Kidney (tissue), 13 donors: ENCODE measurements at regions not wholly inside any gene's neighbourhood (a gene's known extent, or its start where the extent isn't known, plus 50 kb on each side); places are given as distances from the start of the nearest gene placed in this dataset.

Source experiments
- DNase-seq, 5 donors: peaks; one replicate each; pipeline ENCODE4 v3.0.0-alpha.2; 2013 to 2020
- FAIRE-seq: peaks from 2 replicates; lab custom pipeline; 2012; peaks lifted over from hg19 to GRCh38; lab: Jason Lieb, UNC
- H3K27ac ChIP-seq, 2 donors: one replicate each; pipeline ENCODE4 v1.7.0; 2013; ENCODE audit warnings: low read depth in 2 of 2, low read length in 2 of 2, inconsistent platforms in 1 of 2
- H3K27me3 ChIP-seq: one replicate; pipeline ENCODE4 v1.7.1; 2013; ENCODE audit warnings: low read length, inconsistent platforms; ENCODE audit not compliant: control insufficient read depth, insufficient read depth
- H3K36me3 ChIP-seq, 3 donors: one replicate each; pipeline versions ENCODE4 v1.7.0 to v1.7.1; 2013; ENCODE audit warnings: low read length in 3 of 3, control low read depth in 1 of 3, inconsistent platforms in 1 of 3; ENCODE audit not compliant: insufficient read depth in 3 of 3, control insufficient read depth in 2 of 3
- H3K4me1 ChIP-seq, 3 donors: one replicate each; pipeline versions ENCODE4 v1.7.0 to v1.7.1; 2013; ENCODE audit warnings: low read length in 3 of 3, inconsistent platforms in 1 of 3, low read depth in 1 of 3; ENCODE audit not compliant: control insufficient read depth in 2 of 3, insufficient read depth in 2 of 3
- H3K4me3 ChIP-seq, 3 donors: one replicate each; pipeline versions ENCODE4 v1.7.0 to v1.8.1; 2013; ENCODE audit warnings: low read length in 3 of 3, control low read depth in 1 of 3, inconsistent platforms in 1 of 3
- H3K9ac ChIP-seq, 3 donors: one replicate each; pipeline versions ENCODE4 v1.7.0 to v1.7.1; 2013; ENCODE audit warnings: low read length in 3 of 3, control low read depth in 1 of 3, inconsistent platforms in 1 of 3
- H3K9me3 ChIP-seq, 3 donors: one replicate each; pipeline versions ENCODE4 v1.7.0 to v1.7.1; 2013; ENCODE audit warnings: low read length in 3 of 3, control low read depth in 1 of 3, inconsistent platforms in 1 of 3; ENCODE audit not compliant: control insufficient read depth in 2 of 3, insufficient read depth in 1 of 3
- intact Hi-C: fragments of 100-400 bp; cut with DNase I; formaldehyde crosslinking; loops from one replicate; pipeline ENCODE4 v1.11.1; 2022
- TF ChIP-seq, protein P1 (sequence below): IDR thresholded peaks from 3 replicates; pipeline ENCODE4 v1.5.1; 2012; ENCODE audit warnings: mild to moderate bottlenecking, moderate library complexity, borderline replicate concordance; ENCODE audit not compliant: insufficient read depth; ENCODE audit errors: extremely low read depth
- donor health status: control.
- donor health status: control.
- donor health status: control.
- donor health status: control.
- donor health status: control.
- donor health status: DM: yes; HTN: yes; CAD: no.
- donor health status: Normal renal cell carcinoma (clear cell type).

DNA sequence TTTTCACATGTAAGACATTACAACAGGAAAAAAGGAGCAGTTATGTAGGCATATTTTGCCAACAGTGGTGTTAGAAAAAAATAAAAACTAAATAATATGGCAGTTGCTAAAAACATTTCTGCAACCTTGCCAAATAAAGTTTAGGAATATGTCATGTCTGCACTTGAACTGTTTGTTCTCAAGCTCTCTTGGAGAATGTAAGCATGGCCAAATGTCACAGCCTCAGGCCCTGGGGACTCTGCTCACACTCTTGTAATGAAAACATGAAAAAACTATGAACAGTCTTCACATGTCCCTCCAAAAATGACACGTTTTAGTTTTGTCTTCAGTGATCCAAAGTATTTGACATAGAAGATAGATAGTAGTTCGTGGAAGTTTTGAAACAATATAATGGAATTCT is 753.3 kb downstream of the LTN1 start:
- TF ChIP-seq, protein P1, sequence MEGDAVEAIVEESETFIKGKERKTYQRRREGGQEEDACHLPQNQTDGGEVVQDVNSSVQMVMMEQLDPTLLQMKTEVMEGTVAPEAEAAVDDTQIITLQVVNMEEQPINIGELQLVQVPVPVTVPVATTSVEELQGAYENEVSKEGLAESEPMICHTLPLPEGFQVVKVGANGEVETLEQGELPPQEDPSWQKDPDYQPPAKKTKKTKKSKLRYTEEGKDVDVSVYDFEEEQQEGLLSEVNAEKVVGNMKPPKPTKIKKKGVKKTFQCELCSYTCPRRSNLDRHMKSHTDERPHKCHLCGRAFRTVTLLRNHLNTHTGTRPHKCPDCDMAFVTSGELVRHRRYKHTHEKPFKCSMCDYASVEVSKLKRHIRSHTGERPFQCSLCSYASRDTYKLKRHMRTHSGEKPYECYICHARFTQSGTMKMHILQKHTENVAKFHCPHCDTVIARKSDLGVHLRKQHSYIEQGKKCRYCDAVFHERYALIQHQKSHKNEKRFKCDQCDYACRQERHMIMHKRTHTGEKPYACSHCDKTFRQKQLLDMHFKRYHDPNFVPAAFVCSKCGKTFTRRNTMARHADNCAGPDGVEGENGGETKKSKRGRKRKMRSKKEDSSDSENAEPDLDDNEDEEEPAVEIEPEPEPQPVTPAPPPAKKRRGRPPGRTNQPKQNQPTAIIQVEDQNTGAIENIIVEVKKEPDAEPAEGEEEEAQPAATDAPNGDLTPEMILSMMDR = no peak
- Histone ChIP-seq H3K4me1 (peaks cover 0 to 2% (median 2%) of the 10 kb centered on the region in 3 donors), H3K36me3 (no peaks in the 10 kb centered on the region), H3K27me3 (no peaks in the 10 kb centered on the region), H3K9me3 (no peaks in the 10 kb centered on the region), H3K27ac (no peak overlapping the region), H3K4me3 (no peak overlapping the region), H3K9ac (no peak overlapping the region)
- no peak for FAIRE-seq
- DNase-seq = peak in 1 of 5 donors; percentile 69
- intact Hi-C loops = no loop called here

- H3K9ac ChIP-seq = no peak overlapping the region
- no peaks in the 10 kb centered on the region for H3K27me3 ChIP-seq
- FAIRE-seq = no peak
- peaks cover 0 to 2% (median 2%) of the 10 kb centered on the region in 3 donors for H3K4me1 ChIP-seq
- no peaks in the 10 kb centered on the region for H3K36me3 ChIP-seq
- intact Hi-C loops = no loop called here
- H3K4me3 ChIP-seq = no peak overlapping the region
- no peak for DNase-seq
- H3K9me3 ChIP-seq = no peaks in the 10 kb centered on the region
- TF ChIP-seq, protein P1 = no peak
- no peak overlapping the region for H3K27ac ChIP-seq
Observed at GRCh38 chr21:28237661-28238060, 755.0 kb downstream of the LTN1 start.

- Histone ChIP-seq H3K4me3 (no peak overlapping the region), H3K9ac (no peak overlapping the region), H3K36me3 (no peaks in the 10 kb centered on the region), H3K4me1 (peaks cover 0 to 2% (median 2%) of the 10 kb centered on the region in 3 donors), H3K27me3 (no peaks in the 10 kb centered on the region), H3K27ac (no peak overlapping the region), H3K9me3 (no peaks in the 10 kb centered on the region)
- FAIRE-seq (no peak), DNase-seq (no peak)
- intact Hi-C loops = no loop called here
- TF ChIP-seq, protein P1 = no peak
Observed at GRCh38 chr21:28235169-28235895, 757.3 kb downstream of the LTN1 start.
